Stomach (tissue), 4 donors: ENCODE measurements at regions not wholly inside any gene's neighbourhood (a gene's known extent, or its start where the extent isn't known, plus 50 kb on each side); places are given as distances from the start of the nearest gene placed in this dataset.

Experiments
- CTCF ChIP-seq, 7 experiments: fragments of 450-650 bp in 4 of 7; fragments of 200-600 bp in 3 of 7; sonication (generic) in 3 of 7; IDR thresholded peaks; one replicate each; pipeline ENCODE4 v1.5.1; 2016 to 2019; ENCODE audit warnings: antibody characterized with exemption in 7 of 7, control low read depth in 2 of 7, mild to moderate bottlenecking in 1 of 7
- POLR2A ChIP-seq, 4 donors: fragments of 450-650 bp; IDR thresholded peaks; one replicate each; pipeline ENCODE4 v1.6.1; 2016; ENCODE audit warnings: antibody characterized with exemption in 4 of 4, control low read depth in 2 of 4, mild to moderate bottlenecking in 1 of 4, moderate library complexity in 1 of 4
- POLR2AphosphoS5 ChIP-seq, 3 donors: sonication (generic); formaldehyde crosslinking; IDR thresholded peaks; one replicate each; pipeline ENCODE4 v1.6.1; 2016; ENCODE audit warnings: antibody characterized with exemption in 3 of 3

- TF ChIP-seq CTCF (IDR thresholded peaks at IDR 0.05) = no peak
- TF ChIP-seq POLR2A (IDR thresholded peaks at IDR 0.05) = no peak
- TF ChIP-seq POLR2AphosphoS5 (IDR thresholded peaks at IDR 0.05) = no peak
These were observed 309.5 kb upstream of the CHD6 start for GRCh38 chr20:41927655-41928054.
